Parathyroid adenoma (tissue), 2 donors: ENCODE measurements at regions not wholly inside any gene's neighbourhood (a gene's known extent, or its start where the extent isn't known, plus 50 kb on each side); places are given as distances from the start of the nearest gene placed in this dataset.

ENCODE experiments used
- H2AFZ ChIP-seq: fragments of 300-600 bp; sonication (generic); one replicate; pipeline ENCODE4 v1.7.0; 2017; ENCODE audit warnings: antibody characterized with exemption, mild to moderate bottlenecking
- H3K27ac ChIP-seq: fragments of 300-600 bp; sonication (generic); one replicate; pipeline ENCODE4 v1.7.0; 2017
- H3K27me3 ChIP-seq: fragments of 300-600 bp; sonication (generic); one replicate; pipeline ENCODE4 v1.7.0; 2017; ENCODE audit warnings: low read length; ENCODE audit not compliant: control insufficient read depth, insufficient read depth
- H3K36me3 ChIP-seq: fragments of 300-600 bp; sonication (generic); one replicate; pipeline ENCODE4 v1.7.0; 2017; ENCODE audit warnings: low read length; ENCODE audit not compliant: control insufficient read depth, insufficient read depth
- H3K4me1 ChIP-seq: fragments of 300-600 bp; sonication (generic); one replicate; pipeline ENCODE4 v1.7.0; 2017; ENCODE audit warnings: control low read depth
- H3K4me2 ChIP-seq: fragments of 300-600 bp; sonication (generic); one replicate; pipeline ENCODE4 v1.7.0; 2017; ENCODE audit warnings: low read length
- H3K4me3 ChIP-seq: fragments of 300-600 bp; sonication (generic); one replicate; pipeline ENCODE4 v1.7.0; 2017; ENCODE audit warnings: low read depth, low read length
- H3K79me2 ChIP-seq: fragments of 300-600 bp; sonication (generic); one replicate; pipeline ENCODE4 v1.7.0; 2017; ENCODE audit warnings: control low read depth
- H3K9ac ChIP-seq: fragments of 300-600 bp; sonication (generic); one replicate; pipeline ENCODE4 v1.7.0; 2017; ENCODE audit warnings: mild to moderate bottlenecking
- H3K9me3 ChIP-seq: fragments of 300-600 bp; sonication (generic); one replicate; pipeline ENCODE4 v1.7.0; 2017; ENCODE audit warnings: low read length; ENCODE audit not compliant: control insufficient read depth
- CTCF ChIP-seq: fragments of 300-600 bp; sonication (generic); IDR thresholded peaks from one replicate; pipeline ENCODE4 v1.7.0; 2017; ENCODE audit warnings: antibody characterized with exemption, mild to moderate bottlenecking
- donor health status: primary hyperparathyroidism.

GRCh38 chr2:156901373-156902031, 356.0 kb upstream of the GALNT5 start:
- no peak for TF ChIP-seq CTCF
- Histone ChIP-seq H3K9ac (no peak overlapping the region), H2AFZ (no peak overlapping the region), H3K27ac (no peak overlapping the region), H3K4me1 (no peaks in the 10 kb centered on the region), H3K36me3 (no peaks in the 10 kb centered on the region), H3K79me2 (no peaks in the 10 kb centered on the region), H3K9me3 (no peaks in the 10 kb centered on the region), H3K27me3 (no peaks in the 10 kb centered on the region), H3K4me3 (no peak overlapping the region), H3K4me2 (no peak overlapping the region)

- no peak overlapping the region for H3K4me3 ChIP-seq
- H3K4me2 ChIP-seq = no peak overlapping the region
- no peaks in the 10 kb centered on the region for H3K4me1 ChIP-seq
- no peak overlapping the region for H3K27ac ChIP-seq
- H3K9me3 ChIP-seq = no peaks in the 10 kb centered on the region
- no peak overlapping the region for H2AFZ ChIP-seq
- no peaks in the 10 kb centered on the region for H3K27me3 ChIP-seq
- no peak overlapping the region for H3K9ac ChIP-seq
- H3K79me2 ChIP-seq = no peaks in the 10 kb centered on the region
- TF ChIP-seq CTCF = no peak
- H3K36me3 ChIP-seq = no peaks in the 10 kb centered on the region
These were observed 354.2 kb upstream of the GALNT5 start for GRCh38 chr2:156903335-156903734.

- no peaks in the 10 kb centered on the region for H3K9me3 ChIP-seq
- H3K4me3 ChIP-seq = no peak overlapping the region
- no peaks in the 10 kb centered on the region for H3K79me2 ChIP-seq
- H3K4me1 ChIP-seq = no peaks in the 10 kb centered on the region
- no peak overlapping the region for H2AFZ ChIP-seq
- H3K27ac ChIP-seq = no peak overlapping the region
- H3K4me2 ChIP-seq = no peak overlapping the region
- H3K9ac ChIP-seq = no peak overlapping the region
- H3K36me3 ChIP-seq = no peaks in the 10 kb centered on the region
- no peak for TF ChIP-seq CTCF
- no peaks in the 10 kb centered on the region for H3K27me3 ChIP-seq
These were observed 349.7 kb upstream of the GALNT5 start for GRCh38 chr2:156907806-156908205.

- H3K9ac ChIP-seq = no peak overlapping the region
- H2AFZ ChIP-seq = no peak overlapping the region
These were observed 348.7 kb upstream of the GALNT5 start for GRCh38 chr2:156908825-156909224.

More at GRCh38 chr2:156908825-156909224, 348.7 kb upstream of the GALNT5 start:
- no peaks in the 10 kb centered on the region for H3K79me2 ChIP-seq
- TF ChIP-seq CTCF = no peak
- H3K4me3 ChIP-seq = no peak overlapping the region
- H3K27me3 ChIP-seq = no peaks in the 10 kb centered on the region
- no peaks in the 10 kb centered on the region for H3K4me1 ChIP-seq
- H3K27ac ChIP-seq = no peak overlapping the region
- no peaks in the 10 kb centered on the region for H3K9me3 ChIP-seq
- H3K36me3 ChIP-seq = no peaks in the 10 kb centered on the region
- no peak overlapping the region for H3K4me2 ChIP-seq
